MCF 10A (cell line): ENCODE measurements at regions not wholly inside any gene's neighbourhood (a gene's known extent, or its start where the extent isn't known, plus 50 kb on each side); places are given as distances from the start of the nearest gene placed in this dataset.
"Not testable (repeated sequence)": the region's sequence is repeated elsewhere in the genome, so short reads cannot be mapped to it uniquely, and the experiment has no call there.

ENCODE experiments used
- BruUV-seq: library from RNA; stranded (reverse); fragments of 400-500 nt; replicated peaks from 2 replicates; lab custom pipeline; 2021; lab: Mats Ljungman, UMichigan
- CTCF ChIA-PET: fragments of 300-600 bp; sonication (Branson Sonifier 250); formaldehyde crosslinking; extraction: SDS; loops from one replicate; lab custom pipeline; 2021; ENCODE audit warnings: antibody characterized with exemption, inconsistent platforms; lab: Yijun Ruan, JAX
- POLR2A ChIA-PET: fragments of 300-600, 350-650 bp; sonication (Branson Sonifier 250); formaldehyde crosslinking; extraction: SDS; loops from one replicate; lab custom pipeline; 2020; ENCODE audit warnings: antibody characterized with exemption, inconsistent platforms; lab: Yijun Ruan, JAX
- DNase-seq: peaks from one replicate; pipeline ENCODE4 v3.0.0-alpha.2; 2018; ENCODE audit not compliant: unreplicated experiment
- H3K27ac Mint-ChIP-seq: one replicate; pipeline ENCODE4 v1.8.0; 2022; ENCODE audit warnings: mild to moderate bottlenecking, low read depth, mixed read lengths; ENCODE audit not compliant: unreplicated experiment
- H3K27me3 Mint-ChIP-seq: one replicate; pipeline ENCODE4 v1.8.0; 2022; ENCODE audit warnings: mixed read lengths; ENCODE audit not compliant: insufficient read depth, unreplicated experiment
- H3K36me3 Mint-ChIP-seq: one replicate; pipeline ENCODE4 v1.8.0; 2022; ENCODE audit warnings: mild to moderate bottlenecking, moderate library complexity, mixed read lengths; ENCODE audit not compliant: insufficient read depth, unreplicated experiment
- H3K4me1 Mint-ChIP-seq: one replicate; pipeline ENCODE4 v1.8.0; 2022; ENCODE audit warnings: mixed read lengths; ENCODE audit not compliant: insufficient read depth, unreplicated experiment
- H3K4me3 Mint-ChIP-seq: one replicate; pipeline ENCODE4 v1.8.0; 2022; ENCODE audit warnings: mild to moderate bottlenecking, moderate library complexity, mixed read lengths; ENCODE audit not compliant: unreplicated experiment
- H3K9me3 Mint-ChIP-seq: one replicate; pipeline ENCODE4 v1.8.0; 2022; ENCODE audit warnings: mixed read lengths; ENCODE audit not compliant: unreplicated experiment
- intact Hi-C: fragments of 100-400 bp; cut with micrococcal nuclease; formaldehyde crosslinking; loops from 2 replicates; pipeline ENCODE4 v1.14.1; 2022
- TF ChIP-seq, protein P1 (sequence below): fragments of 200-600 bp; IDR thresholded peaks from one replicate; pipeline ENCODE4 v1.8.0; 2022; ENCODE audit warnings: antibody characterized with exemption, mild to moderate bottlenecking; ENCODE audit not compliant: unreplicated experiment

DNA sequence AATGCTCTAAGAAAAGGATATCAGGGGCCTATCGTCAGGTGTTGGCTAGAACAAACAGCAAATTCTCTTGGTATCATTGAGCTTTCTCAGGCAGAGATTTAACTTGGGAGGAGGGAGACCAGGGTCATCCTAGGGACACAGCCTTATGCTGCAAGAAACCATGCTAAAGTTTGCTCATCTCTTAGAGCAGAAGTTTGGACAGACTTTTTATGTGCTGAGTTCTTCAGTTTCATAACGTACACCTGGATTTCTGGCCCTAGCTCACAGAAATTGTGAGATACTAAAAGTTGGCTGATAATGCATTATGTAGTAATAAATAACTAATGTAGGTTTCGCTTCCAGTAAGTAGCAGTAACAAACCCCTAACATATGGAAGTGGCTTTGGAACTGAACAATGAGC, 1359.8 kb upstream of the CDH9 start:
- intact Hi-C loops = no loop called here
- Mint-ChIP-seq H3K27ac (peak overlapping the region; percentile 86), H3K27me3 (no peaks in the 10 kb centered on the region), H3K4me3 (no peak overlapping the region), H3K9me3 (no peaks in the 10 kb centered on the region), H3K36me3 (no peaks in the 10 kb centered on the region), H3K4me1 (peaks cover 16% of the 10 kb centered on the region)
- POLR2A ChIA-PET = no interaction called here
- DNase-seq = no peak
- TF ChIP-seq, protein P1, sequence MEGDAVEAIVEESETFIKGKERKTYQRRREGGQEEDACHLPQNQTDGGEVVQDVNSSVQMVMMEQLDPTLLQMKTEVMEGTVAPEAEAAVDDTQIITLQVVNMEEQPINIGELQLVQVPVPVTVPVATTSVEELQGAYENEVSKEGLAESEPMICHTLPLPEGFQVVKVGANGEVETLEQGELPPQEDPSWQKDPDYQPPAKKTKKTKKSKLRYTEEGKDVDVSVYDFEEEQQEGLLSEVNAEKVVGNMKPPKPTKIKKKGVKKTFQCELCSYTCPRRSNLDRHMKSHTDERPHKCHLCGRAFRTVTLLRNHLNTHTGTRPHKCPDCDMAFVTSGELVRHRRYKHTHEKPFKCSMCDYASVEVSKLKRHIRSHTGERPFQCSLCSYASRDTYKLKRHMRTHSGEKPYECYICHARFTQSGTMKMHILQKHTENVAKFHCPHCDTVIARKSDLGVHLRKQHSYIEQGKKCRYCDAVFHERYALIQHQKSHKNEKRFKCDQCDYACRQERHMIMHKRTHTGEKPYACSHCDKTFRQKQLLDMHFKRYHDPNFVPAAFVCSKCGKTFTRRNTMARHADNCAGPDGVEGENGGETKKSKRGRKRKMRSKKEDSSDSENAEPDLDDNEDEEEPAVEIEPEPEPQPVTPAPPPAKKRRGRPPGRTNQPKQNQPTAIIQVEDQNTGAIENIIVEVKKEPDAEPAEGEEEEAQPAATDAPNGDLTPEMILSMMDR = no peak
- no TSS peak for BruUV-seq
- CTCF ChIA-PET = no interaction called here

DNA sequence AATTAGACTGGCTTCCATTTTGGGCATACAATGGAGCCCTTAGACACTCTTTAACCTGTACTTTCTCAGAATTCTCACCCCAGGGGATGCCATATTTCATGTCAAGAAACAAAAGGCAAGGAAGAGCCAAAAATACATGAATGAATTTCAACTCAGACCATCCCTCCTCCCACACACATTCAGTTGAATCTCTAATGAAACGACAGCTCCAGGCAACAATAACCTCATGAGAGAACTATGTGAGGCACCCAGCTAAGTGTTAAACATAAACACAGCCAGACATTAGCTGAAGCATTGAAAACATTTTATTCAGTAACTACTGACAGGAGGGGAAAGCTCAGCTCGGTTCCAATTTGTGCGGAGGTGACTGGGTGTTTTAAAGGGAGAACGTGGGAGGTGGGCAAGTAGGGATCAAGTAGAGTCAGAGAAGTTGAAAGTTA, 1359.1 kb upstream of the CDH9 start:
- no peaks in the 10 kb centered on the region for H3K9me3 Mint-ChIP-seq
- TF ChIP-seq, protein P1 = no peak
- CTCF ChIA-PET = interaction anchor here (0.5 kb wide), 1 partner anchor 17 kb away, joined by 3 read pairs; no protein-coding TSS in a partner anchor
- no peaks in the 10 kb centered on the region for H3K27me3 Mint-ChIP-seq
- POLR2A ChIA-PET = no interaction called here
- intact Hi-C loops = no loop called here
- peaks cover 16% of the 10 kb centered on the region for H3K4me1 Mint-ChIP-seq
- no TSS peak for BruUV-seq
- H3K27ac Mint-ChIP-seq = peak overlapping the region; percentile 86
- peak; percentile 46 for DNase-seq
- no peaks in the 10 kb centered on the region for H3K36me3 Mint-ChIP-seq
- peak overlapping the region; percentile 8 for H3K4me3 Mint-ChIP-seq

DNA sequence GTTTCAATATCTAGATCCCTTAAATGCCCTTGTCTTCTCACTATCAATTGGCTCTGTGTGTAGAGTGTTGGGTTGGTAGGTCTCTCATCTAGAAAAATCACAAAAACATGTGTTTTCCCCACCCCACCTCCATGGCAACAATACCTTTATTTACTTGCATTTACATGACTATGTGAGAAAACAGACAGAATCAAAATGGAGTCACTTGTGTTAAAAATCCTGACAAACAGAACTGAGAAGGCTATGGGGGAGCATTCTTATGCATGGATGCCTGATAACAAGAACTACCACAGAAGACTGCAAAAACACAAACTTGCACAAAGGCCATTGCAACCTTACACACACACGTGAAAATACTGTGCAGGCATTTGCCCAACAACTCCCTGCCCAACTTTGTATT, 1352.9 kb upstream of the CDH9 start:
- H3K4me1 Mint-ChIP-seq = peaks cover 6% of the 10 kb centered on the region
- TF ChIP-seq, protein P1 = no peak
- ChIA-PET POLR2A (no interaction called here), CTCF (interaction anchor here (0.7 kb wide), 2 partner anchors 123 to 344 kb away, joined by 3 read pairs; no protein-coding TSS in a partner anchor)
- intact Hi-C loops = no loop called here
- no peak overlapping the region for H3K4me3 Mint-ChIP-seq
- no peaks in the 10 kb centered on the region for H3K27me3 Mint-ChIP-seq
- no peaks in the 10 kb centered on the region for H3K36me3 Mint-ChIP-seq
- no peak for DNase-seq
- H3K9me3 Mint-ChIP-seq = no peaks in the 10 kb centered on the region
- BruUV-seq = no TSS peak
- H3K27ac Mint-ChIP-seq = no peak overlapping the region

DNA sequence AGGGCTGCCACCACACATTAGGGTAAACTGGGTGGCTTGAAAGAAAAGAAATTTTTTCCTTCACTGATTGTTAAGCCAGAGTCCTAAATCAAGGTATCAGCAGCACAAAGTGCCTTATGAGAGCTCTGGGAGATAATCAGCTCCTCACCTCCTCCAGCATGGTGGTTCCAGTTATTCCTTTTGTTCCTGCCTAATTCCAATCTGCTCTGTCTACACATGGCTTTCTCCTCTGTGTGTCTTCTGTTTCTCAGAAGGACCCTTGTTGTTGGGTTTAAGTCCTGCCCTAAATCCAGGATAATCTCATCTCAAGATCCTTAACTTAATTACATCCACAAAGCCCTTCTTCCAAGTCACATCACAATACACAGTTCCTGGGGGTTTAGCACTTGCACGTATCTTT, 1352.0 kb upstream of the CDH9 start:
- no peaks in the 10 kb centered on the region for H3K36me3 Mint-ChIP-seq
- H3K4me3 Mint-ChIP-seq = no peak overlapping the region
- TF ChIP-seq, protein P1 = no peak
- peaks cover 6% of the 10 kb centered on the region for H3K4me1 Mint-ChIP-seq
- H3K27ac Mint-ChIP-seq = no peak overlapping the region
- BruUV-seq = no TSS peak
- POLR2A ChIA-PET = interaction anchor here (0.6 kb wide), 1 partner anchor 123 kb away, joined by 3 read pairs; no protein-coding TSS in a partner anchor
- no peak for DNase-seq
- CTCF ChIA-PET = no interaction called here
- intact Hi-C loops = no loop called here
- H3K9me3 Mint-ChIP-seq = no peaks in the 10 kb centered on the region
- H3K27me3 Mint-ChIP-seq = no peaks in the 10 kb centered on the region

DNA sequence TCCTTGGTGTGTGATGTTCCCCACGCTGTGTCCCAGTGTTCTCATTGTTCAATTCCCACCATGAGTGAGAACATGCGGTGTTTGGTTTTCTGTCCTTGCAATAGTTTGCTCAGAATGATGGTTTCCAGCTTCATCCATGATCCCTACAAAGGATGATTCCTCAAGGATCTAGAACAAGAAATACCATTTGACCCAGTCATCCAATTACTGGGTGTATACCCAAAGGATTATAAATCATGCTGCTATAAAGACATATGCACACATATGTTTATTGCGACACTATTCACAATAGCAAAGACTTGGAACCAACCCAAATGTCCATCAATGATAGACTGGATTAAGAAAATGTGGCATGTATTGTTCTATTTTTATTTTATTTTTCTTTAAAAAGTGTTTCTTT, 1351.3 kb upstream of the CDH9 start:
- H3K9me3 Mint-ChIP-seq, H3K27me3 Mint-ChIP-seq, CTCF ChIA-PET, POLR2A ChIA-PET, H3K27ac Mint-ChIP-seq, H3K4me3 Mint-ChIP-seq, H3K4me1 Mint-ChIP-seq, H3K36me3 Mint-ChIP-seq, intact Hi-C loops, BruUV-seq: not testable (repeated sequence)
- DNase-seq = peak; percentile 21
